ENCODE measurements at regions not wholly inside any gene's neighbourhood (a gene's known extent, or its start where the extent isn't known, plus 50 kb on each side); places are given as distances from the start of the nearest gene placed in this dataset.

GRCh38 chr20:22101606-22102005 is 396.1 kb downstream of the PAX1 start:
- Mint-ChIP-seq H3K4me3 (no peak overlapping the region), H3K4me1 (ENCODE audit: low read depth) (no peaks in the 10 kb centered on the region), H3K36me3 (no peaks in the 10 kb centered on the region), H3K27ac (no peak overlapping the region), H3K9me3 (ENCODE audit: low read depth) (peaks cover 9% of the 10 kb centered on the region), H3K27me3 (no peaks in the 10 kb centered on the region)

DNA sequence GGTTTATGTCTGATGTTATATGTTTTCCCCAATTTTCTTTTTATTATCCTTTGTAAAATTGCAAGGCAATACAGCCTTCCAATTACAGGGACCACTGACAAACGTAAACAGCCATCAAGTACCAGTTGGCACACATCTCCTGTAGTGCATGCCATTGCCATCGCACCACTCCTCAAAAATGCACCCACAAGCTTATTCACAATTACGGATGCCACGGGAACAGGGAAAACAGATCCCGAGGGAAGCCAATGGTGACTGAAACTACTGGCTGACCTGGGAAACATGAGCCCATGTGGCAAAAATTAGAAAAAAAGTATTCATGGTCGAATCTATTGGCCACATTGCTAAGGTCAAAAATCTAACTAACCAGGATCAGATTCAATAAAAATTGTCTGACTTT is 395.2 kb downstream of the PAX1 start:
- H3K9me3 Mint-ChIP-seq (ENCODE audit: low read depth), result peaks cover 9% of the 10 kb centered on the region
- no peaks in the 10 kb centered on the region for H3K36me3 Mint-ChIP-seq
- H3K4me3 Mint-ChIP-seq, result no peak overlapping the region
- no peak overlapping the region for H3K27ac Mint-ChIP-seq
- no peaks in the 10 kb centered on the region for H3K4me1 Mint-ChIP-seq (ENCODE audit: low read depth)
- H3K27me3 Mint-ChIP-seq, result no peaks in the 10 kb centered on the region

- no peaks in the 10 kb centered on the region for H3K4me1 Mint-ChIP-seq (ENCODE audit: low read depth)
- no peaks in the 10 kb centered on the region for H3K27me3 Mint-ChIP-seq
- no peak overlapping the region for H3K27ac Mint-ChIP-seq
- peaks cover 9% of the 10 kb centered on the region for H3K9me3 Mint-ChIP-seq (ENCODE audit: low read depth)
- no peaks in the 10 kb centered on the region for H3K36me3 Mint-ChIP-seq
- no peak overlapping the region for H3K4me3 Mint-ChIP-seq
Measured at GRCh38 chr20:22099348-22099747, 393.9 kb downstream of the PAX1 start.

- no peaks in the 10 kb centered on the region for H3K4me1 Mint-ChIP-seq (ENCODE audit: low read depth)
Measured at GRCh38 chr20:22098511-22098910, 393.0 kb downstream of the PAX1 start.

DNA sequence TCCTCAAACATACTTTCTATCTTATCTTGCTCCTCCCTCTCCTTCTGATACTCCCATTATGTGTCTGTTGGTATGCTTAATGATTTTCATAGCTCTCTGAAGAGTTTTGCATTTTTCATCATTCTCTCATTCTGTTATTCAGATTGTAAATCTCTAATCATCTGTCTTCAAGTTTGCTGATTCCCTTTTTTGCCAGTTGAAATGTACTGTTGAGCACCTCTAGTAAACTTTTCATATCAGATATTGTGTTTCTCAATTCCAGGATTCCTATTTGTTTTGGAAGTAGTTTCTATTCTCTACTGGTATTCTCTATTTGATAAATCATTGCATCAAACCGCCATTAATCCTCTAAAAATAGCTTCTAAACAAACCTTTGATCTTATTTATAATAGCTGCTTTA is 387.7 kb downstream of the PAX1 start:
- Mint-ChIP-seq H3K4me1 (ENCODE audit: low read depth) (no peaks in the 10 kb centered on the region), H3K9me3 (ENCODE audit: low read depth) (peaks cover 18% of the 10 kb centered on the region), H3K27me3 (no peaks in the 10 kb centered on the region), H3K4me3 (no peak overlapping the region), H3K27ac (no peak overlapping the region), H3K36me3 (peaks cover 2% of the 10 kb centered on the region)

More at GRCh38 chr20:22098511-22098910, 393.0 kb downstream of the PAX1 start:
- Mint-ChIP-seq H3K27me3 (no peaks in the 10 kb centered on the region), H3K4me3 (no peak overlapping the region), H3K9me3 (ENCODE audit: low read depth) (peaks cover 10% of the 10 kb centered on the region), H3K36me3 (no peaks in the 10 kb centered on the region), H3K27ac (no peak overlapping the region)

- no peak overlapping the region for H3K27ac Mint-ChIP-seq
- no peaks in the 10 kb centered on the region for H3K27me3 Mint-ChIP-seq
- no peak overlapping the region for H3K4me3 Mint-ChIP-seq
- peaks cover 22% of the 10 kb centered on the region for H3K9me3 Mint-ChIP-seq (ENCODE audit: low read depth)
- peaks cover 2% of the 10 kb centered on the region for H3K36me3 Mint-ChIP-seq
- no peaks in the 10 kb centered on the region for H3K4me1 Mint-ChIP-seq (ENCODE audit: low read depth)
Measured at GRCh38 chr20:22088882-22089281, 383.4 kb downstream of the PAX1 start.

GRCh38 chr20:22080985-22081384 is 375.5 kb downstream of the PAX1 start:
- Mint-ChIP-seq H3K4me1 (ENCODE audit: low read depth) (no peaks in the 10 kb centered on the region), H3K27me3 (no peaks in the 10 kb centered on the region), H3K36me3 (no peaks in the 10 kb centered on the region), H3K9me3 (ENCODE audit: low read depth) (peaks cover 8% of the 10 kb centered on the region), H3K27ac (no peak overlapping the region), H3K4me3 (no peak overlapping the region)

GRCh38 chr20:22074635-22075034 is 369.2 kb downstream of the PAX1 start:
- H3K27ac Mint-ChIP-seq, result no peak overlapping the region
- H3K9me3 Mint-ChIP-seq (ENCODE audit: low read depth), result no peaks in the 10 kb centered on the region
- no peak overlapping the region for H3K4me3 Mint-ChIP-seq
- no peaks in the 10 kb centered on the region for H3K4me1 Mint-ChIP-seq (ENCODE audit: low read depth)
- no peaks in the 10 kb centered on the region for H3K27me3 Mint-ChIP-seq
- no peaks in the 10 kb centered on the region for H3K36me3 Mint-ChIP-seq

DNA sequence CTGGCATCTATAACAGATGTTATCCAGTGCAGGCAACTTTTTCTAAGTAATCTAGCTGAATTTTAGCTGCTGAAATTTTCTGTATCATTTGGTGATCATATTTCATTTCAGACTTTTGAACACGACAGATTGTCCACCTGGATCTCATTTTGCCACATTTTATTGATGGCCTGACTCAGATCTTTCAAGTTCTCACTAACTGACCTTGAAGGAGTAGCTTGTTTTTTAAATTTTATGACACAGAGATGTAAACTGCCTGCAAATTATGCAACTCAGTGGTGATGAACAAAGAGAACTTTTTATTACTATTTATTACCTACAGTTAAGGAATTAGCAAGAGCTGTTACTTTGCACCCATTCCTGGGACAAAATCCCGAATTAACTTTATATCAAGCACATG is 366.4 kb downstream of the PAX1 start:
- H3K4me1 Mint-ChIP-seq (ENCODE audit: low read depth), result no peaks in the 10 kb centered on the region
- no peak overlapping the region for H3K4me3 Mint-ChIP-seq
- H3K9me3 Mint-ChIP-seq (ENCODE audit: low read depth), result peaks cover 3% of the 10 kb centered on the region
- no peaks in the 10 kb centered on the region for H3K27me3 Mint-ChIP-seq
- no peak overlapping the region for H3K27ac Mint-ChIP-seq
- no peaks in the 10 kb centered on the region for H3K36me3 Mint-ChIP-seq

DNA sequence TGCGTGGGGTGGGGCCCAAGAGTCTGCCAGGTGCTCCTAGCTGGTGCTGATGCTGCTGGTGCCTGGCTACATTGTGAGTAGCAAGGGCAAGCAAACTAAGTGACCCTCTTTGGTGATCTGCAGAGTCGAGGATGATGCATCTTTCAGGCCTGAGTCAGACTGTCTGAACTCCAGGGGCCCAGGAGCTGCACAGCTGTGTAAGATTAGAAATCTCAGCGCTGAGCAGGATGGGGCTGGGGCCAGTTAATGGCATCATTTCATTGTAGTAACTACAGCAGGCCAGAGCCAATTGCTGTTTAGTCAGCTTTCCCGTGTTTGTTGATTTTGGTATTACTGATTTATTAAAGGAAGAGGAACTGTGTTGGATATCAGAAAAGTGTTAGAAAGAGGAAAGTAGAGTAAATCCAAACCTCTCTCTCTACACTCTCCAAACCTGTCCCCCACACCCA is 365.2 kb downstream of the PAX1 start:
- Mint-ChIP-seq H3K36me3 (no peaks in the 10 kb centered on the region), H3K4me1 (ENCODE audit: low read depth) (no peaks in the 10 kb centered on the region), H3K4me3 (no peak overlapping the region), H3K27me3 (no peaks in the 10 kb centered on the region), H3K9me3 (ENCODE audit: low read depth) (peaks cover 4% of the 10 kb centered on the region), H3K27ac (no peak overlapping the region)

- no peak overlapping the region for H3K4me3 Mint-ChIP-seq
- no peaks in the 10 kb centered on the region for H3K36me3 Mint-ChIP-seq
- H3K9me3 Mint-ChIP-seq (ENCODE audit: low read depth), result peaks cover 13% of the 10 kb centered on the region
- H3K27ac Mint-ChIP-seq, result no peak overlapping the region
- H3K4me1 Mint-ChIP-seq (ENCODE audit: low read depth), result no peaks in the 10 kb centered on the region
- H3K27me3 Mint-ChIP-seq, result no peaks in the 10 kb centered on the region
Measured at GRCh38 chr20:22063753-22064152, 358.3 kb downstream of the PAX1 start.

- Mint-ChIP-seq H3K4me3 (no peak overlapping the region), H3K27me3 (no peaks in the 10 kb centered on the region), H3K9me3 (ENCODE audit: low read depth) (peaks cover 13% of the 10 kb centered on the region), H3K36me3 (no peaks in the 10 kb centered on the region), H3K4me1 (ENCODE audit: low read depth) (no peaks in the 10 kb centered on the region), H3K27ac (no peak overlapping the region)
Measured at GRCh38 chr20:22062874-22063273, 357.4 kb downstream of the PAX1 start.

GRCh38 chr20:22060610-22061009 is 355.1 kb downstream of the PAX1 start:
- no peak overlapping the region for H3K27ac Mint-ChIP-seq
- H3K36me3 Mint-ChIP-seq, result no peaks in the 10 kb centered on the region

GRCh38 chr20:22058746-22059145 is 353.3 kb downstream of the PAX1 start:
- Mint-ChIP-seq H3K4me1 (ENCODE audit: low read depth) (no peaks in the 10 kb centered on the region), H3K9me3 (ENCODE audit: low read depth) (peaks cover 10% of the 10 kb centered on the region)

More at GRCh38 chr20:22060610-22061009, 355.1 kb downstream of the PAX1 start:
- no peak overlapping the region for H3K4me3 Mint-ChIP-seq
- H3K9me3 Mint-ChIP-seq (ENCODE audit: low read depth), result peaks cover 13% of the 10 kb centered on the region
- peaks cover 2% of the 10 kb centered on the region for H3K27me3 Mint-ChIP-seq
- no peaks in the 10 kb centered on the region for H3K4me1 Mint-ChIP-seq (ENCODE audit: low read depth)

GRCh38 chr20:22055981-22056380 is 350.5 kb downstream of the PAX1 start:
- Mint-ChIP-seq H3K9me3 (ENCODE audit: low read depth) (peaks cover 9% of the 10 kb centered on the region), H3K4me3 (no peak overlapping the region), H3K36me3 (no peaks in the 10 kb centered on the region), H3K27ac (no peak overlapping the region), H3K27me3 (peaks cover 2% of the 10 kb centered on the region), H3K4me1 (ENCODE audit: low read depth) (no peaks in the 10 kb centered on the region)

More at GRCh38 chr20:22058746-22059145, 353.3 kb downstream of the PAX1 start:
- peaks cover 2% of the 10 kb centered on the region for H3K27me3 Mint-ChIP-seq
- no peaks in the 10 kb centered on the region for H3K36me3 Mint-ChIP-seq
- no peak overlapping the region for H3K27ac Mint-ChIP-seq
- H3K4me3 Mint-ChIP-seq, result no peak overlapping the region

GRCh38 chr20:22052025-22052650 is 346.7 kb downstream of the PAX1 start:
- Mint-ChIP-seq H3K36me3 (no peaks in the 10 kb centered on the region), H3K27ac (no peak overlapping the region), H3K4me3 (no peak overlapping the region), H3K27me3 (no peaks in the 10 kb centered on the region), H3K9me3 (ENCODE audit: low read depth) (peaks cover 5% of the 10 kb centered on the region), H3K4me1 (ENCODE audit: low read depth) (no peaks in the 10 kb centered on the region)

Measured in activated naive CD8-positive, alpha-beta T cell (primary cell).